Esophagus muscularis mucosa (tissue), 4 donors: ENCODE measurements at regions not wholly inside any gene's neighbourhood (a gene's known extent, or its start where the extent isn't known, plus 50 kb on each side); places are given as distances from the start of the nearest gene placed in this dataset.

Experiments
- DNase-seq: peaks from one replicate; pipeline ENCODE4 v3.0.0-alpha.2; 2017; ENCODE audit errors: extremely low spot score
- H3K27ac ChIP-seq, 4 donors: fragments of 200-600 bp; sonication (generic); replicated peaks in 1 of 4; 1 replicate in 3 of 4; 2 replicates in 1 of 4; pipeline ENCODE4 v1.5.1; 2016 to 2019; ENCODE audit warnings: mild to moderate bottlenecking in 1 of 4
- H3K27me3 ChIP-seq, 4 donors: fragments of 200-600 bp; sonication (generic); one replicate each; pipeline versions ENCODE4 v1.5.1 to v1.6.0; 2016 to 2019
- H3K36me3 ChIP-seq, 4 donors: fragments of 200-600 bp; sonication (generic); one replicate each; pipeline ENCODE4 v1.5.1; 2016 to 2019
- H3K4me1 ChIP-seq, 4 donors: fragments of 200-600 bp; sonication (generic); one replicate each; pipeline ENCODE4 v1.5.1; 2016 to 2019
- H3K4me3 ChIP-seq, 4 donors: fragments of 200-600 bp; sonication (generic); 1 replicate in 2 of 4; 2 replicates in 2 of 4; pipeline ENCODE4 v1.5.1; 2016 to 2019; ENCODE audit warnings: mild to moderate bottlenecking in 4 of 4, moderate library complexity in 1 of 4
- H3K9me3 ChIP-seq, 4 donors: fragments of 200-600 bp; sonication (generic); 1 replicate in 3 of 4; 2 replicates in 1 of 4; pipeline ENCODE4 v1.5.1; 2016 to 2019
- CTCF ChIP-seq, 3 experiments: fragments of 200-600 bp in 2 of 3; fragments of 450-650 bp in 1 of 3; sonication (generic) in 2 of 3; IDR thresholded peaks; one replicate each; pipeline ENCODE4 v1.5.1; 2017 to 2019; ENCODE audit warnings: antibody characterized with exemption in 3 of 3, mild to moderate bottlenecking in 2 of 3, moderate library complexity in 1 of 3
- EP300 ChIP-seq: sonication (generic); formaldehyde crosslinking; IDR thresholded peaks from one replicate; pipeline ENCODE4 v1.6.1; 2017; ENCODE audit warnings: antibody characterized with exemption
- POLR2A ChIP-seq: fragments of 450-650 bp; IDR thresholded peaks from one replicate; pipeline ENCODE4 v1.6.1; 2017; ENCODE audit warnings: antibody characterized with exemption, moderate library complexity, mild to moderate bottlenecking, low read depth
- POLR2AphosphoS5 ChIP-seq, 2 donors: sonication (generic); formaldehyde crosslinking; IDR thresholded peaks; one replicate each; pipeline ENCODE4 v1.6.1; 2017; ENCODE audit warnings: antibody characterized with exemption in 2 of 2
- WGBS: methylation state at CpG from one replicate; pipeline ENCODE4 v1.1.5; 2018; 5-methylcytosine and 5-hydroxymethylcytosine counted together
- intact Hi-C: fragments of 100-400 bp; cut with DNase I; formaldehyde crosslinking; loops from one replicate; pipeline ENCODE4 v1.15.1; 2023

GRCh38 chr14:85421186-85421877 is 108.6 kb upstream of the FLRT2 start:
- Histone ChIP-seq H3K27me3 (no peaks in the 10 kb centered on the region), H3K36me3 (no peaks in the 10 kb centered on the region), H3K9me3 (no peaks in the 10 kb centered on the region), H3K4me3 (no peak overlapping the region), H3K4me1 (no peaks in the 10 kb centered on the region), H3K27ac (no peak overlapping the region)
- TF ChIP-seq CTCF (IDR thresholded peaks at IDR 0.05) (no peak), EP300 (no peak), POLR2A (no peak), POLR2AphosphoS5 (IDR thresholded peaks at IDR 0.05) (no peak)
- DNase-seq = no peak
- intact Hi-C loops = no loop called here
- WGBS = 100% methylated on average over 2 of the region's 3 CpGs

GRCh38 chr14:85423889-85424288 is 106.1 kb upstream of the FLRT2 start:
- WGBS = 92% methylated on average over 3 of the region's 3 CpGs
- Histone ChIP-seq H3K27ac (no peak overlapping the region), H3K9me3 (no peaks in the 10 kb centered on the region), H3K4me3 (no peak overlapping the region), H3K36me3 (no peaks in the 10 kb centered on the region), H3K27me3 (no peaks in the 10 kb centered on the region), H3K4me1 (no peaks in the 10 kb centered on the region)
- intact Hi-C loops = no loop called here
- DNase-seq = no peak
- no peak for TF ChIP-seq CTCF (IDR thresholded peaks at IDR 0.05)
- no peak for TF ChIP-seq EP300
- TF ChIP-seq POLR2AphosphoS5 (IDR thresholded peaks at IDR 0.05) = no peak
- no peak for TF ChIP-seq POLR2A

GRCh38 chr14:85425507-85425906 is 104.4 kb upstream of the FLRT2 start:
- intact Hi-C loops = no loop called here
- TF ChIP-seq CTCF (IDR thresholded peaks at IDR 0.05) = no peak
- TF ChIP-seq EP300 = no peak
- no peak for TF ChIP-seq POLR2AphosphoS5 (IDR thresholded peaks at IDR 0.05)
- no peak for DNase-seq
- 92% methylated on average over 3 of the region's 3 CpGs for WGBS
- no peaks in the 10 kb centered on the region for H3K9me3 ChIP-seq
- no peak overlapping the region for H3K4me3 ChIP-seq
- no peaks in the 10 kb centered on the region for H3K27me3 ChIP-seq
- H3K36me3 ChIP-seq = no peaks in the 10 kb centered on the region
- H3K4me1 ChIP-seq = no peaks in the 10 kb centered on the region
- no peak overlapping the region for H3K27ac ChIP-seq

GRCh38 chr14:85426068-85426935 is 103.6 kb upstream of the FLRT2 start:
- Histone ChIP-seq H3K4me1 (no peaks in the 10 kb centered on the region), H3K36me3 (no peaks in the 10 kb centered on the region), H3K27ac (no peak overlapping the region), H3K4me3 (no peak overlapping the region), H3K9me3 (no peaks in the 10 kb centered on the region), H3K27me3 (no peaks in the 10 kb centered on the region)
- TF ChIP-seq EP300 (no peak), POLR2A (no peak), POLR2AphosphoS5 (IDR thresholded peaks at IDR 0.05) (no peak), CTCF (IDR thresholded peaks at IDR 0.05) (no peak)
- 78% methylated on average over 4 of the region's 4 CpGs for whole genome bisulfite sequencing
- no peak for DNase-seq
- intact Hi-C loops = no loop called here
